GM12874 (cell line): ENCODE measurements at regions not wholly inside any gene's neighbourhood (a gene's known extent, or its start where the extent isn't known, plus 50 kb on each side); places are given as distances from the start of the nearest gene placed in this dataset.

Experiments used
- TF ChIP-seq, protein P1 (sequence below): IDR thresholded peaks from 2 replicates; pipeline ENCODE4 v1.5.1; 2011; ENCODE audit warnings: low read depth, mild to moderate bottlenecking, control low read depth, low read length, moderate library complexity; ENCODE audit not compliant: insufficient read depth

DNA sequence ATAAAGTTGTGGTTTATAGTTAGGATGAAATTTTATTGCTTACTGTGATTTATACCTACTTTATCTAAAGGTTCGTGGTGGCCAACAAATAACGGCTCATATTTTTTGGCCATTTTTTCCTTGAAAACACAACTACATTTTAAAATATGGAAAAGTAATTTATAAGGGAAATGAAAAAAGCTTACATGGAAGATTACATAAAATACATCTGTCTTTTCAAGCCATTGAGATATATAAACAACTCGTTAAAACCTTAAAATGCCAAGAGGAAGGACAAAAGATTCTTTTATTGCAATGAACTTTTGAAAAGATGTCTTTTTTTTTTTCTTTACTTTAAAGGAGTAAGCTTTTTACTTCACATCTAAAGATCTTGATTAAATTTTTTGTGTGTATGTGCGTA, 55.4 kb upstream of the EYA4 start:
- TF ChIP-seq, protein P1, sequence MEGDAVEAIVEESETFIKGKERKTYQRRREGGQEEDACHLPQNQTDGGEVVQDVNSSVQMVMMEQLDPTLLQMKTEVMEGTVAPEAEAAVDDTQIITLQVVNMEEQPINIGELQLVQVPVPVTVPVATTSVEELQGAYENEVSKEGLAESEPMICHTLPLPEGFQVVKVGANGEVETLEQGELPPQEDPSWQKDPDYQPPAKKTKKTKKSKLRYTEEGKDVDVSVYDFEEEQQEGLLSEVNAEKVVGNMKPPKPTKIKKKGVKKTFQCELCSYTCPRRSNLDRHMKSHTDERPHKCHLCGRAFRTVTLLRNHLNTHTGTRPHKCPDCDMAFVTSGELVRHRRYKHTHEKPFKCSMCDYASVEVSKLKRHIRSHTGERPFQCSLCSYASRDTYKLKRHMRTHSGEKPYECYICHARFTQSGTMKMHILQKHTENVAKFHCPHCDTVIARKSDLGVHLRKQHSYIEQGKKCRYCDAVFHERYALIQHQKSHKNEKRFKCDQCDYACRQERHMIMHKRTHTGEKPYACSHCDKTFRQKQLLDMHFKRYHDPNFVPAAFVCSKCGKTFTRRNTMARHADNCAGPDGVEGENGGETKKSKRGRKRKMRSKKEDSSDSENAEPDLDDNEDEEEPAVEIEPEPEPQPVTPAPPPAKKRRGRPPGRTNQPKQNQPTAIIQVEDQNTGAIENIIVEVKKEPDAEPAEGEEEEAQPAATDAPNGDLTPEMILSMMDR, result no peak

DNA sequence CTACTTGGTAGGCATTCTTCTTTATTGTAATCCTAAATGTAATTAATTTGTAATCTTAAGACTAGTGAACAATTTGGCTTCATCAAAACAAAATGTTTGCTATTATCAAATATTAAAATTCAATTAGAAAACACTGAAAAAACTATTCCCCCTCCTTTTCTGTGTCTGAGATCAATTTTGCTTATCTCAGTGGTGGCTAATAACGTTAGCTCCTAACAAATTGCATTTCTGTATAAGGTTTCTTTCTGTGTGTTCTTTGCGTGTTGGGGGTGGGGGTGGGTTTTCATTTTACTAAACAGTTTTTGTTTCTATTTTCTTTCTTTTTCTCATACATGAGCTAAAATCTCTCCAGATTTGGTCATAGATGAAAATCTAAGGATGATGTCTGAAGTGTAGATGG, 54.0 kb upstream of the EYA4 start:
- TF ChIP-seq, protein P1, result no peak

DNA sequence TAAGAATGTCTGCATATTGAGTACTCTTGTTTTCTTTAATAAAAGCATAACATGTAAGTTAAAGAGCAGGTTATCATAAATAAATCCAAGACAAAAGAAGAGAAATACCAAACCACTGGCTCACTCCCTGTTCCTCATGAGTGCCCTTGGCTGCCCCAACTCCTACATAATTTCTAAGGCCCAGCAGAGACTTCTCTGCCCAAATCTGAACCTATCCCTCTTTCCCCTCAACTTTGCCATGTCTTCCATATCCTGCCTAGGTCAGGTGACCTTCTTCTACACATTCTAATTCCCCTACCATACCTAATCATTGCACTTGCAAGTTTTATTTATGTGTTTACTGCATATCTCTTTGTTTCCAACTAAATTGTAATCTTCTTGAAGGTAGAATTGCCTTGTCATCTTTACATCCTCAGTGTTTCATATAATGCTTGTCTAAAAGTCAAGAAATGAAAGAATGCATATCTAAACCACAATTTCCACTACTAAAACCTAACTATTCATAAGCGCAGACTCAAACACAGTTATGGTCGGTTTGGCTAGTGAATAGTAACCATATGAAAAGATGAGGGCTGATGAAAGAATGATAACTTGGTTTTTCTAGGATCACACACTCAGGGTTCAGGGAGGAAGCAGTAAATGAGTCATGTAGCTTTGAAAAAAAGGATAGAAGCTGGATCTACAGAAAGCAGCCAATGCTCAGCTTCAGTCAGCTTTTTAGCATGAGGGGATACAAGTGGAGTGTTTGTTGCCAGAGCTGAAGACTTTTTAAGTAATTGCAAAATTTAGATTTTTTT, 53.3 kb upstream of the EYA4 start:
- TF ChIP-seq, protein P1, result no peak

DNA sequence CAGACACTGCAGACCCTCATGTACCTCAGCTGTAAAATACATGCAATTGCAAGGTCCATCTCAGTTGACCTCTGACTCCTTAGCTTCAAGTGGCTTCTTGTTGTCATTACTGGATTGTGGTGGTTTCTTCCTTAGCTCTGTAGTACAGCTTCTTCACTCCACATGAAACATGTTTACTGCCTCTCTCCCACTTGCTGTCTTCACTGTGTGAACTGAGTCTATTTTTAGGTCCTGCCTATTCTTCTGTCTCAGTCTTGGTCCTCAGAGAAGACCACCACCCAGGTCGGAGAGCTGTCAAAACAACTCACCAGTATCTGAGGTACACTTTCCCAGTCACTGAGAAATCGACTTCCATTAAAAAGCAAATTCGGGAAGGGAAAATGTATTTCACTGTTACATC, 50.2 kb upstream of the EYA4 start:
- TF ChIP-seq, protein P1, result no peak

DNA sequence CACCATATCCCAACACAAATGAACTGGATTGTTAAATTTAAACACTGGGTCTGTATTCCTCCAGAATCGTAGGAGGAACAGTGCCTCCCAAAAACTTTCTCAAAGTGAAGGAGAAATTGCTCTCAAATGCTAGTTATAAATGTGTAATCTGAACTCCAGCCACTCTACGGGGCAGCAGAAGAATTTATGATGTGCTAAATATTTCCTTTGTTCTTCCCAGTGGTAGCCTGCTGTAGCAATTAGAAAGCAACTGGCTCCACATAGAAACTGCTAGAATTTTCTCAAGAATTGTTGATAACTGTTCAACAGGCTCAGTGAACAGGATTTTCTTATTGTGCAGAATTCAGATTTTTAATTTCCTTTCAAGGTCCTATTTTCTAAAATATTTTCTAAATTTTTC, 49.8 kb upstream of the EYA4 start:
- TF ChIP-seq, protein P1, result no peak
